GM21619 (cell line): ENCODE measurements at regions not wholly inside any gene's neighbourhood (a gene's known extent, or its start where the extent isn't known, plus 50 kb on each side); places are given as distances from the start of the nearest gene placed in this dataset.
"Not testable (repeated sequence)": the region's sequence is repeated elsewhere in the genome, so short reads cannot be mapped to it uniquely, and the experiment has no call there.

Source experiments
- ATAC-seq: cut with Tn5 transposase; IDR thresholded peaks from one replicate; pipeline ENCODE4 v1.9.1; 2021; ENCODE audit not compliant: unreplicated experiment

DNA sequence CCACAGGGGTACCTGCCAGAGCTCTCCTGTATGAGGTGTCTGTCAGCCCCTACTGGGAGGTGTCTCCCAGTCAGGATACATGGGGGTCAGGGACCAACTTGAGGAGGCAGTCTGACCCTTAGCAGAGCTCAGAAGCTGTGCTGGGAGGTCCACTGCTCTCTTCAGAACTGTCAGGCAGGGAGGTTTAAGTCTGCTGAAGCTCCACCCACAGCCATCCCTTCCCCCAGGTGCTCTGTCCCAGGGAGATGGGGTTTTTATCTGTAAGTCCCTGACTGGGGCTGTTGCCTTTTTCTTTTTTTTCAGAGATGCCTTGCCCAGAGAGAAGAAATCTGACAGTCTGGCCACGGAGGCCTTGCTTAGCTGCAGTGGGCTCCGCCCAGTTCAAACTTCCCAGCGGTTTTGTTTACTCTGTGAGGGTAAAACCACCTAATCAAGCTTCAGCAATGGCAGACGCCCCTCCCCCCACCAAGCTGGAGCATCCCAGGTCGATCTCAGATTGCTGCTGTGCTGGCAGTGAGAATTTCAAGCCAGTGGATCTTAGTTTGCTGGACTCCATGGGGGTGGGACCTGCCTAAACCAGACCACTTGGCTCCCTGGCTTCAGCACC, 118.5 kb upstream of the RADX start:
- not testable (repeated sequence) for ATAC-seq

- ATAC-seq = no peak
Observed at GRCh38 chrX:106499473-106499872, 112.3 kb upstream of the RADX start.

DNA sequence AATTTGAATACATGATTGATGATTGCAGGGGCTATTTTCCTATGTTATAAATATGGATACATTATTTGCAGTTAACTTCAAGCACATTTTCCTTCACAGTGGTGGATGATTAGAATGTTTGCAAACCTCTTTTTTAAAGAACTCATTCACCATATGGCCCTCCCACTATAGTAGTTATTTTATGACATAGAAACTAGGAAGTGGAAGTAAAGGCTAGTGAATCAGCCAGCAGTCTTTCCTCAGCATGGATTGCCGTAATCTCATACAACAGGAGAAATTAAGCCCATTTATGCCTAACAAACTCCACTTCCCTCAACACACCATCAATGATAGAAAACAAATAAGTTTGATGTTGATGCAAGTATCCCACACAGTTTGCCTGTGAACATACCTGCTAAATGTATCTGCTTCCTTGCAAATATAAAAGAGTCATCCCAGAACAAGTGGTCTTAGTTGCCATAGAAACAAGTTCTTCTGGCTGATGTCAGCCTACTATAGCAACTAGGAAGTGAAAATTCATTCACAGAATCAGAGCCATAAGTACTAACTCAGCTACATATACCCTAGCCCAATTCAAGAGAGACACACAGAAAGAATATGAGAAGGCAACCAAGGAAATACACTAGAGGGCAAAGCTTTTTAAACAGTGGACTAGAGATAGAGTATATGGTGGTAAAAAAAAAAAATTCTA, 100.9 kb upstream of the RADX start:
- ATAC-seq = no peak
